ENCODE measurements at regions not wholly inside any gene's neighbourhood (a gene's known extent, or its start where the extent isn't known, plus 50 kb on each side); places are given as distances from the start of the nearest gene placed in this dataset.

GRCh38 chr7:79897166-79897565, 237.5 kb upstream of the GNAI1 start:
- no peaks in the 10 kb centered on the region for H3K36me3 Mint-ChIP-seq (ENCODE audit: low read depth)
- no peak overlapping the region for H3K4me3 Mint-ChIP-seq
- no peaks in the 10 kb centered on the region for H3K4me1 Mint-ChIP-seq (ENCODE audit: low read depth)
- H3K27me3 Mint-ChIP-seq, result no peaks in the 10 kb centered on the region
- no peak overlapping the region for H3K27ac Mint-ChIP-seq
- peaks cover 7% of the 10 kb centered on the region for H3K9me3 Mint-ChIP-seq

GRCh38 chr7:79893991-79894390, 240.6 kb upstream of the GNAI1 start:
- Mint-ChIP-seq H3K9me3 (no peaks in the 10 kb centered on the region), H3K27me3 (no peaks in the 10 kb centered on the region), H3K36me3 (ENCODE audit: low read depth) (no peaks in the 10 kb centered on the region), H3K4me1 (ENCODE audit: low read depth) (no peaks in the 10 kb centered on the region), H3K4me3 (no peak overlapping the region), H3K27ac (no peak overlapping the region)

- Mint-ChIP-seq H3K27me3 (no peaks in the 10 kb centered on the region), H3K4me3 (no peak overlapping the region), H3K27ac (no peak overlapping the region), H3K9me3 (peaks cover 3% of the 10 kb centered on the region), H3K36me3 (ENCODE audit: low read depth) (no peaks in the 10 kb centered on the region), H3K4me1 (ENCODE audit: low read depth) (no peaks in the 10 kb centered on the region)
Measured at GRCh38 chr7:79882922-79883321, 251.7 kb upstream of the GNAI1 start.

- H3K27ac Mint-ChIP-seq, result no peak overlapping the region
- no peaks in the 10 kb centered on the region for H3K27me3 Mint-ChIP-seq
- no peak overlapping the region for H3K4me3 Mint-ChIP-seq
- H3K36me3 Mint-ChIP-seq (ENCODE audit: low read depth), result no peaks in the 10 kb centered on the region
- peaks cover 7% of the 10 kb centered on the region for H3K9me3 Mint-ChIP-seq
- no peaks in the 10 kb centered on the region for H3K4me1 Mint-ChIP-seq (ENCODE audit: low read depth)
Measured at GRCh38 chr7:79880312-79880711, 254.3 kb upstream of the GNAI1 start.

GRCh38 chr7:79877874-79878465, 256.7 kb upstream of the GNAI1 start:
- Mint-ChIP-seq H3K9me3 (peaks cover 7% of the 10 kb centered on the region), H3K4me3 (no peak overlapping the region), H3K36me3 (ENCODE audit: low read depth) (no peaks in the 10 kb centered on the region), H3K4me1 (ENCODE audit: low read depth) (no peaks in the 10 kb centered on the region), H3K27me3 (no peaks in the 10 kb centered on the region), H3K27ac (no peak overlapping the region)

- no peak overlapping the region for H3K4me3 Mint-ChIP-seq
- no peak overlapping the region for H3K27ac Mint-ChIP-seq
- no peaks in the 10 kb centered on the region for H3K27me3 Mint-ChIP-seq
- peaks cover 7% of the 10 kb centered on the region for H3K9me3 Mint-ChIP-seq
- no peaks in the 10 kb centered on the region for H3K36me3 Mint-ChIP-seq (ENCODE audit: low read depth)
- no peaks in the 10 kb centered on the region for H3K4me1 Mint-ChIP-seq (ENCODE audit: low read depth)
Measured at GRCh38 chr7:79876848-79877252, 257.8 kb upstream of the GNAI1 start.

GRCh38 chr7:79874797-79875196, 259.8 kb upstream of the GNAI1 start:
- H3K27ac Mint-ChIP-seq, result no peak overlapping the region
- no peak overlapping the region for H3K4me3 Mint-ChIP-seq
- no peaks in the 10 kb centered on the region for H3K4me1 Mint-ChIP-seq (ENCODE audit: low read depth)
- H3K27me3 Mint-ChIP-seq, result no peaks in the 10 kb centered on the region
- H3K36me3 Mint-ChIP-seq (ENCODE audit: low read depth), result no peaks in the 10 kb centered on the region
- peaks cover 7% of the 10 kb centered on the region for H3K9me3 Mint-ChIP-seq

GRCh38 chr7:79872176-79872575, 262.5 kb upstream of the GNAI1 start:
- Mint-ChIP-seq H3K27me3 (no peaks in the 10 kb centered on the region), H3K4me3 (no peak overlapping the region), H3K27ac (no peak overlapping the region), H3K9me3 (no peaks in the 10 kb centered on the region), H3K4me1 (ENCODE audit: low read depth) (no peaks in the 10 kb centered on the region), H3K36me3 (ENCODE audit: low read depth) (no peaks in the 10 kb centered on the region)

- no peaks in the 10 kb centered on the region for H3K4me1 Mint-ChIP-seq (ENCODE audit: low read depth)
- H3K27me3 Mint-ChIP-seq, result no peaks in the 10 kb centered on the region
- no peaks in the 10 kb centered on the region for H3K36me3 Mint-ChIP-seq (ENCODE audit: low read depth)
- H3K4me3 Mint-ChIP-seq, result no peak overlapping the region
- no peaks in the 10 kb centered on the region for H3K9me3 Mint-ChIP-seq
- H3K27ac Mint-ChIP-seq, result no peak overlapping the region
Measured at GRCh38 chr7:79868010-79868409, 266.6 kb upstream of the GNAI1 start.

- no peaks in the 10 kb centered on the region for H3K4me1 Mint-ChIP-seq (ENCODE audit: low read depth)
- no peaks in the 10 kb centered on the region for H3K9me3 Mint-ChIP-seq
- H3K27ac Mint-ChIP-seq, result no peak overlapping the region
- no peaks in the 10 kb centered on the region for H3K36me3 Mint-ChIP-seq (ENCODE audit: low read depth)
- no peaks in the 10 kb centered on the region for H3K27me3 Mint-ChIP-seq
- no peak overlapping the region for H3K4me3 Mint-ChIP-seq
Measured at GRCh38 chr7:79862447-79863210, 272.0 kb upstream of the GNAI1 start.

- Mint-ChIP-seq H3K9me3 (peaks cover 4% of the 10 kb centered on the region), H3K4me1 (ENCODE audit: low read depth) (no peaks in the 10 kb centered on the region), H3K4me3 (no peak overlapping the region), H3K36me3 (ENCODE audit: low read depth) (no peaks in the 10 kb centered on the region), H3K27me3 (no peaks in the 10 kb centered on the region), H3K27ac (no peak overlapping the region)
Measured at GRCh38 chr7:79855172-79855571, 279.5 kb upstream of the GNAI1 start.

- no peaks in the 10 kb centered on the region for H3K27me3 Mint-ChIP-seq
- no peaks in the 10 kb centered on the region for H3K4me1 Mint-ChIP-seq (ENCODE audit: low read depth)
- no peak overlapping the region for H3K27ac Mint-ChIP-seq
- H3K4me3 Mint-ChIP-seq, result no peak overlapping the region
- no peaks in the 10 kb centered on the region for H3K36me3 Mint-ChIP-seq (ENCODE audit: low read depth)
- peaks cover 4% of the 10 kb centered on the region for H3K9me3 Mint-ChIP-seq
Measured at GRCh38 chr7:79854621-79855020, 280.0 kb upstream of the GNAI1 start.

GRCh38 chr7:79837915-79838314, 296.7 kb upstream of the GNAI1 start:
- Mint-ChIP-seq H3K4me1 (ENCODE audit: low read depth) (no peaks in the 10 kb centered on the region), H3K9me3 (no peaks in the 10 kb centered on the region), H3K36me3 (ENCODE audit: low read depth) (no peaks in the 10 kb centered on the region), H3K27ac (no peak overlapping the region), H3K27me3 (no peaks in the 10 kb centered on the region), H3K4me3 (no peak overlapping the region)

GRCh38 chr7:79833616-79834015, 301.0 kb upstream of the GNAI1 start:
- no peaks in the 10 kb centered on the region for H3K36me3 Mint-ChIP-seq (ENCODE audit: low read depth)
- H3K27me3 Mint-ChIP-seq, result no peaks in the 10 kb centered on the region
- no peak overlapping the region for H3K27ac Mint-ChIP-seq
- H3K4me3 Mint-ChIP-seq, result no peak overlapping the region
- no peaks in the 10 kb centered on the region for H3K4me1 Mint-ChIP-seq (ENCODE audit: low read depth)
- no peaks in the 10 kb centered on the region for H3K9me3 Mint-ChIP-seq

GRCh38 chr7:79828866-79829265, 305.8 kb upstream of the GNAI1 start:
- Mint-ChIP-seq H3K9me3 (no peaks in the 10 kb centered on the region), H3K4me3 (no peak overlapping the region), H3K27me3 (no peaks in the 10 kb centered on the region), H3K4me1 (ENCODE audit: low read depth) (no peaks in the 10 kb centered on the region), H3K36me3 (ENCODE audit: low read depth) (no peaks in the 10 kb centered on the region), H3K27ac (no peak overlapping the region)
